ENCODE measurements at regions not wholly inside any gene's neighbourhood (a gene's known extent, or its start where the extent isn't known, plus 50 kb on each side); places are given as distances from the start of the nearest gene placed in this dataset.

GRCh38 chrX:27910412-27910811 lies 70.8 kb downstream of the DCAF8L1 start:
- 92% methylated on average over 1 of the region's 1 CpG; no CpG with 5 or more reads in 1 of the 2 experiments for WGBS, 2 experiments (ENCODE audit: extremely low coverage in 1 of 2, insufficient coverage in 1 of 2, insufficient read length in 1 of 2, insufficient replicate concordance in 2 of 2, low coverage in 1 of 2, low lambda C conversion rate in 2 of 2, missing lambda C conversion rate in 1 of 2)
- H3K4me2 ChIP-seq (ENCODE audit: insufficient read depth in 1 of 2, low read depth in 2 of 2, low read length in 2 of 2), result no peak overlapping the region
- no peak overlapping the region for H3K56ac ChIP-seq (replicated peaks; ENCODE audit: insufficient read length, low read depth, low read length)
- FAIRE-seq, result no peak
- CTCF ChIA-PET (ENCODE audit: partially characterized antibody), result no interaction called here
- H3K9ac ChIP-seq (replicated peaks in 1 of 4; ENCODE audit: extremely low read depth in 1 of 4, low read depth in 3 of 4, low read length in 3 of 4), result no peak overlapping the region
- no peak overlapping the region for H3K27ac ChIP-seq (ENCODE audit: low read depth, low read length)
- H2AK5ac ChIP-seq (ENCODE audit: low read depth, low read length), result no peak overlapping the region
- no peaks in the 10 kb centered on the region for H3K4me1 ChIP-seq (replicated peaks in 1 of 4; ENCODE audit: control insufficient read depth in 3 of 4, insufficient read depth in 4 of 4, low read length in 3 of 4)
- H3K4ac ChIP-seq (replicated peaks; ENCODE audit: insufficient read length, low read depth, low read length), result no peak overlapping the region
- no peaks in the 10 kb centered on the region for H3K23me2 ChIP-seq (ENCODE audit: low read depth, low read length)
- H3K14ac ChIP-seq (ENCODE audit: insufficient read length), result no peak overlapping the region
- no peaks in the 10 kb centered on the region for H4K20me1 ChIP-seq (replicated peaks in 1 of 2; ENCODE audit: control insufficient read depth in 1 of 2, insufficient read depth in 2 of 2, low read length in 2 of 2)
- H3K23ac ChIP-seq (ENCODE audit: insufficient read length), result no peak overlapping the region
- H2AFZ ChIP-seq (ENCODE audit: low read length), result no peak overlapping the region
- H2BK120ac ChIP-seq (replicated peaks; ENCODE audit: low read depth, low read length), result no peak overlapping the region
- no peak overlapping the region for H3K4me3 ChIP-seq (ENCODE audit: extremely low read depth in 1 of 4, insufficient read depth in 2 of 4, low read depth in 3 of 4, low read length in 4 of 4)
- no peak overlapping the region for H2BK12ac ChIP-seq (ENCODE audit: low read depth, low read length)
- POLR2A ChIA-PET (ENCODE audit: partially characterized antibody), result no interaction called here
- no peak overlapping the region for H4K8ac ChIP-seq (ENCODE audit: extremely low read depth, insufficient read depth, low read length)
- no peak for DNase-seq (ENCODE audit: low read depth in 1 of 2, low spot score in 2 of 2)
- no peaks in the 10 kb centered on the region for H3K79me2 ChIP-seq (ENCODE audit: control insufficient read depth in 1 of 2, insufficient read depth in 2 of 2, low read length in 2 of 2)
- H4K91ac ChIP-seq (replicated peaks; ENCODE audit: insufficient read length, low read length), result no peak overlapping the region
- no peaks in the 10 kb centered on the region for H3K79me1 ChIP-seq (ENCODE audit: low read depth, low read length)
- H3K9me3 ChIP-seq (ENCODE audit: insufficient read depth in 2 of 2, low read depth in 1 of 2, low read length in 1 of 2), result no peaks in the 10 kb centered on the region
- no peak overlapping the region for H2BK5ac ChIP-seq (ENCODE audit: low read depth, low read length)
- H3K18ac ChIP-seq (ENCODE audit: extremely low read depth, low read length), result no peak overlapping the region
- H2BK20ac ChIP-seq (ENCODE audit: low read length), result no peak overlapping the region
- H4K5ac ChIP-seq (ENCODE audit: insufficient read length, low read depth, low read length), result no peak overlapping the region
- no peaks in the 10 kb centered on the region for H3K36me3 ChIP-seq (ENCODE audit: control insufficient read depth in 2 of 4, insufficient read depth in 4 of 4, low read length in 3 of 4)
- H3K27me3 ChIP-seq (replicated peaks in 1 of 4; ENCODE audit: control insufficient read depth in 3 of 4, extremely low read depth in 1 of 4, insufficient read depth in 3 of 4, low read length in 3 of 4), result no peaks in the 10 kb centered on the region
- TF ChIP-seq USF2 (IDR thresholded peaks at IDR 0.05; ENCODE audit: low read length), result no peak
- TF ChIP-seq ZNF274 (IDR thresholded peaks at IDR 0.05; ENCODE audit: borderline replicate concordance, extremely low read depth, low read length), result no peak
- TF ChIP-seq POLR2A (IDR thresholded peaks at IDR 0.05; ENCODE audit: control extremely low read depth in 1 of 2, low read depth in 2 of 2, low read length in 2 of 2), result no peak
- TF ChIP-seq POU5F1 (IDR thresholded peaks at IDR 0.05; ENCODE audit: low read depth, low read length), result no peak
- no peak for TF ChIP-seq TBP (IDR thresholded peaks at IDR 0.05; ENCODE audit: low read depth, low read length)
- TF ChIP-seq HDAC6 (IDR thresholded peaks at IDR 0.05; ENCODE audit: low read depth, low read length), result no peak
- TF ChIP-seq SAP30 (IDR thresholded peaks at IDR 0.05; ENCODE audit: insufficient read depth, insufficient replicate concordance, low read length), result no peak
- no peak for TF ChIP-seq KDM5A (IDR thresholded peaks at IDR 0.05; ENCODE audit: low read length)
- TF ChIP-seq SIRT6 (IDR thresholded peaks at IDR 0.05; ENCODE audit: low read length), result no peak
- no peak for TF ChIP-seq PHF8 (conservative IDR thresholded peaks at IDR 0.05; ENCODE audit: low read depth, low read length)
- TF ChIP-seq TAF1 (IDR thresholded peaks at IDR 0.05; ENCODE audit: low read depth, low read length), result no peak
- no peak for TF ChIP-seq TAF7 (optimal IDR thresholded peaks at IDR 0.05; ENCODE audit: borderline replicate concordance, low read depth, low read length)
- no peak for TF ChIP-seq FOSL1 (IDR thresholded peaks at IDR 0.05; ENCODE audit: insufficient read depth, low read depth, low read length)
- no peak for TF ChIP-seq GTF2F1 (IDR thresholded peaks at IDR 0.05; ENCODE audit: borderline replicate concordance, low read depth, low read length)
- H2BK15ac ChIP-seq (ENCODE audit: low read length), result no peak overlapping the region

All from H1 (cell line).